HepG2 (cell line): ENCODE measurements at regions not wholly inside any gene's neighbourhood (a gene's known extent, or its start where the extent isn't known, plus 50 kb on each side); places are given as distances from the start of the nearest gene placed in this dataset.

ENCODE experiments used
- ATAC-seq: fragments of 200-7000 bp; cut with Tn5 transposase; 3 replicates; pipeline ENCODE4 v1.9.1; 2020; ENCODE audit warnings: mild to moderate bottlenecking, moderate library complexity
- BruUV-seq: library from RNA; stranded (reverse); fragments of 400-500 nt; replicated peaks from 2 replicates; lab custom pipeline; 2021; lab: Mats Ljungman, UMichigan
- CTCF ChIA-PET: fragments of 300-600 bp; formaldehyde crosslinking; extraction: SDS; loops from one replicate; lab custom pipeline; 2021; ENCODE audit warnings: low total read pairs, inconsistent platforms, low intra/inter-chr PET ratio; lab: Yijun Ruan, JAX
- POLR2A ChIA-PET: fragments of 350-600 bp; sonication (Branson Sonifier 250); formaldehyde crosslinking; loops from one replicate; lab custom pipeline; 2020; ENCODE audit warnings: antibody characterized with exemption, inconsistent platforms; lab: Yijun Ruan, JAX
- DNase-seq: peaks from one replicate; pipeline ENCODE4 v3.0.0-alpha.2; 2015; ENCODE audit warnings: low spot score
- FAIRE-seq: peaks from 3 replicates; lab custom pipeline; 2011; peaks lifted over from hg19 to GRCh38; lab: Jason Lieb, UNC
- H2AFZ ChIP-seq: one replicate; pipeline ENCODE4 v1.6.1; 2011; ENCODE audit warnings: low read length, inconsistent platforms
- H3K27ac ChIP-seq: fragments of 300-600 bp; 3 replicates; pipeline ENCODE4 v1.8.0; 2011; ENCODE audit warnings: mixed run types, mild to moderate bottlenecking, mixed read lengths, low read length, inconsistent platforms; ENCODE audit not compliant: insufficient read depth; ENCODE audit errors: extremely low read length
- H3K27me3 ChIP-seq, 2 experiments: fragments of 200-600 bp in 1 of 2; 2 replicates in 1 of 2; 3 replicates in 1 of 2; pipeline versions ENCODE4 v1.6.0 to v1.8.0; 2011; ENCODE audit warnings: low read length in 2 of 2, mild to moderate bottlenecking in 2 of 2, moderate library complexity in 2 of 2, inconsistent platforms in 1 of 2; ENCODE audit not compliant: insufficient read depth in 2 of 2, control insufficient read depth in 1 of 2
- H3K36me3 ChIP-seq, 2 experiments: fragments of 200-600 bp in 1 of 2; replicated peaks in 1 of 2; 2 replicates in 1 of 2; 3 replicates in 1 of 2; pipeline versions ENCODE4 v1.5.1 to v1.8.0; 2011; ENCODE audit warnings: low read length in 2 of 2, inconsistent platforms in 1 of 2; ENCODE audit not compliant: insufficient read depth in 2 of 2, control insufficient read depth in 1 of 2
- H3K4me1 ChIP-seq: 2 replicates; pipeline ENCODE4 v1.5.1; 2012; ENCODE audit warnings: low read length, inconsistent platforms; ENCODE audit not compliant: insufficient read depth
- H3K4me2 ChIP-seq: 2 replicates; pipeline ENCODE4 v1.6.0; 2011; ENCODE audit warnings: low read depth, low read length, inconsistent platforms
- H3K4me3 ChIP-seq, 3 experiments: fragments of 200-600 bp in 1 of 3; sonication (generic), shearing (Covaris generic) in 1 of 3; replicated peaks in 1 of 3; 2 replicates each; pipeline ENCODE4 v1.5.1; 2011 to 2016; ENCODE audit warnings: low read length in 3 of 3, inconsistent platforms in 2 of 3, low read depth in 2 of 3, mild to moderate bottlenecking in 2 of 3, control low read depth in 1 of 3, mixed read lengths in 1 of 3; ENCODE audit not compliant: insufficient read depth in 1 of 3
- H3K79me2 ChIP-seq: one replicate; pipeline ENCODE4 v1.6.1; 2011; ENCODE audit warnings: low read length, inconsistent platforms; ENCODE audit not compliant: insufficient read depth
- H3K9ac ChIP-seq: 2 replicates; pipeline ENCODE4 v1.6.0; 2011; ENCODE audit warnings: mild to moderate bottlenecking, low read depth, low read length, inconsistent platforms; ENCODE audit not compliant: insufficient read depth
- H3K9me3 ChIP-seq: 2 replicates; pipeline ENCODE4 v1.5.1; 2012; ENCODE audit warnings: mild to moderate bottlenecking, low read length
- H4K20me1 ChIP-seq: 2 replicates; pipeline ENCODE4 v1.6.0; 2011; ENCODE audit warnings: inconsistent platforms, mild to moderate bottlenecking, low read length, moderate library complexity; ENCODE audit not compliant: insufficient read depth
- ELF3 ChIP-seq: IDR thresholded peaks from 2 replicates; pipeline ENCODE4 v1.6.1; 2016; ENCODE audit warnings: missing genetic modification reagents, missing compliant biosample characterization
- JUNB ChIP-seq: sonication (generic); formaldehyde crosslinking; IDR thresholded peaks from 2 replicates; pipeline ENCODE4 v1.8.0; 2022; ENCODE audit warnings: missing genetic modification reagents, mild to moderate bottlenecking, borderline replicate concordance
- NCOR1 ChIP-seq: fragments of 200-600 bp; sonication (generic); IDR thresholded peaks from 2 replicates; pipeline ENCODE4 v1.7.0; 2017; ENCODE audit warnings: antibody characterized with exemption, low read length, borderline replicate concordance
- TBP ChIP-seq: sonication (generic); formaldehyde crosslinking; IDR thresholded peaks from 2 replicates; pipeline ENCODE4 v1.5.0; 2020; ENCODE audit warnings: missing genetic modification reagents
- ZFAT ChIP-seq: sonication (generic); formaldehyde crosslinking; conservative IDR thresholded peaks from 2 replicates; pipeline ENCODE4 v1.8.1; 2023; ENCODE audit warnings: missing genetic modification reagents, inconsistent platforms
- WGBS: methylation state at CpG from one replicate; pipeline ENCODE4 v1.1.6; 2017; ENCODE audit warnings: low lambda C conversion rate; 5-methylcytosine and 5-hydroxymethylcytosine counted together
- in situ Hi-C: cut with HindIII; loops from 2 replicates; pipeline ENCODE4 v1.10.0; 2017; ENCODE audit warnings: low pct_unique_long_range_greater_than_20kb; ENCODE audit not compliant: extremely low pct_ligation_motif_present
- intact Hi-C: fragments of 100-400 bp; cut with micrococcal nuclease; formaldehyde crosslinking; loops from one replicate; pipeline ENCODE4 v1.10.0; 2022; ENCODE audit not compliant: unreplicated experiment
- TF ChIP-seq, protein P1 (sequence below): sonication (generic); formaldehyde crosslinking; IDR thresholded peaks from 2 replicates; pipeline ENCODE4 v1.8.0; 2022; ENCODE audit warnings: missing genetic modification reagents, mild to moderate bottlenecking, inconsistent platforms, borderline replicate concordance
- TF ChIP-seq, protein P2 (sequence below): sonication (generic); formaldehyde crosslinking; IDR thresholded peaks from 2 replicates; pipeline ENCODE4 v1.4.0; 2020; ENCODE audit warnings: missing genetic modification reagents
- TF ChIP-seq, protein P3 (sequence below): sonication (generic); formaldehyde crosslinking; IDR thresholded peaks from 2 replicates; pipeline ENCODE4 v1.9.0; 2021; ENCODE audit warnings: missing genetic modification reagents, borderline replicate concordance
- TF ChIP-seq, protein P4 (sequence below): conservative IDR thresholded peaks from 2 replicates; pipeline ENCODE4 v1.6.1; 2018; ENCODE audit warnings: missing genetic modification reagents

DNA sequence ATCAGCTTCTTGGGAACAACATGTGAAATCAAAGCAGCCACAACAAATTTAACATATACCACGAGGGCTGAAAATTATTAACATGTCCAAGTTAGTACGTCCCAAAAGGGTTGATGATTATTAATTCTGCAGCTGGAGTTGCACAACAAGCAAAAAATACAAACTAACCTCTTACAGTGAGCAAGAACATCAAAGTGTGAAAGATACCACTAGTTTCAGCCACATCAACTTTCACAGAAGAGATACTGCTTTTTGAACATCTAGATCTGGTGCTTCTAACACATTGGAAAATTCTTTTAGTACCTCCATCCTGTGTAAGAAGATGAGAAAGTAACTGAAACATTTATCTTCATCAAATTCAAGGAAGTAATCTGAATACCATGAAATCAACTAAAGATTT, 334.1 kb downstream of the PCDH7 start:
- H4K20me1 ChIP-seq = no peaks in the 10 kb centered on the region
- H3K4me2 ChIP-seq = no peak overlapping the region
- no peaks in the 10 kb centered on the region for H3K9me3 ChIP-seq
- H3K4me1 ChIP-seq = no peaks in the 10 kb centered on the region
- no peaks in the 10 kb centered on the region for H3K36me3 ChIP-seq
- no peak overlapping the region for H3K9ac ChIP-seq
- no TSS peak for BruUV-seq
- no peak overlapping the region for H2AFZ ChIP-seq
- no peak overlapping the region for H3K27ac ChIP-seq
- in situ Hi-C loops (no loop called here), intact Hi-C loops (no loop called here)
- TF ChIP-seq NCOR1 (no peak), JUNB (no peak), TBP (CRISPR knock-in tag) (no peak), ELF3 (no peak), ZFAT (CRISPR knock-in tag) (no peak)
- TF ChIP-seq, protein P1, sequence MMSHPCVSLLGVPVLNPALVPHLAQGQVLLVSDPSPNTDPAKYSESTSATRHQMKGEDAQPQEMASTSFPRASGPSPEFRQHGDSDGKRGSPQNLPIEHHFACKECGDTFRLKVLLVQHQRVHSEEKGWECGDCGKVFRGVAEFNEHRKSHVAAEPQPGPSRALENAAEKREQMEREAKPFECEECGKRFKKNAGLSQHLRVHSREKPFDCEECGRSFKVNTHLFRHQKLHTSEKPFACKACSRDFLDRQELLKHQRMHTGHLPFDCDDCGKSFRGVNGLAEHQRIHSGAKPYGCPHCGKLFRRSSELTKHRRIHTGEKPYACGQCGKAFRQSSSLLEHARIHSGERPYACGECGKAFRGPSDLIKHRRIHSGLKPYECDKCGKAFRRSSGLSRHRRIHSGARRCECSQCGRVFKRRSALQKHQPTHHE (CRISPR knock-in tag) = no peak
- TF ChIP-seq, protein P2, sequence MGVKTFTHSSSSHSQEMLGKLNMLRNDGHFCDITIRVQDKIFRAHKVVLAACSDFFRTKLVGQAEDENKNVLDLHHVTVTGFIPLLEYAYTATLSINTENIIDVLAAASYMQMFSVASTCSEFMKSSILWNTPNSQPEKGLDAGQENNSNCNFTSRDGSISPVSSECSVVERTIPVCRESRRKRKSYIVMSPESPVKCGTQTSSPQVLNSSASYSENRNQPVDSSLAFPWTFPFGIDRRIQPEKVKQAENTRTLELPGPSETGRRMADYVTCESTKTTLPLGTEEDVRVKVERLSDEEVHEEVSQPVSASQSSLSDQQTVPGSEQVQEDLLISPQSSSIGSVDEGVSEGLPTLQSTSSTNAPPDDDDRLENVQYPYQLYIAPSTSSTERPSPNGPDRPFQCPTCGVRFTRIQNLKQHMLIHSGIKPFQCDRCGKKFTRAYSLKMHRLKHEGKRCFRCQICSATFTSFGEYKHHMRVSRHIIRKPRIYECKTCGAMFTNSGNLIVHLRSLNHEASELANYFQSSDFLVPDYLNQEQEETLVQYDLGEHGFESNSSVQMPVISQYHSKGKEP (CRISPR knock-in tag) = no peak
- TF ChIP-seq, protein P3, sequence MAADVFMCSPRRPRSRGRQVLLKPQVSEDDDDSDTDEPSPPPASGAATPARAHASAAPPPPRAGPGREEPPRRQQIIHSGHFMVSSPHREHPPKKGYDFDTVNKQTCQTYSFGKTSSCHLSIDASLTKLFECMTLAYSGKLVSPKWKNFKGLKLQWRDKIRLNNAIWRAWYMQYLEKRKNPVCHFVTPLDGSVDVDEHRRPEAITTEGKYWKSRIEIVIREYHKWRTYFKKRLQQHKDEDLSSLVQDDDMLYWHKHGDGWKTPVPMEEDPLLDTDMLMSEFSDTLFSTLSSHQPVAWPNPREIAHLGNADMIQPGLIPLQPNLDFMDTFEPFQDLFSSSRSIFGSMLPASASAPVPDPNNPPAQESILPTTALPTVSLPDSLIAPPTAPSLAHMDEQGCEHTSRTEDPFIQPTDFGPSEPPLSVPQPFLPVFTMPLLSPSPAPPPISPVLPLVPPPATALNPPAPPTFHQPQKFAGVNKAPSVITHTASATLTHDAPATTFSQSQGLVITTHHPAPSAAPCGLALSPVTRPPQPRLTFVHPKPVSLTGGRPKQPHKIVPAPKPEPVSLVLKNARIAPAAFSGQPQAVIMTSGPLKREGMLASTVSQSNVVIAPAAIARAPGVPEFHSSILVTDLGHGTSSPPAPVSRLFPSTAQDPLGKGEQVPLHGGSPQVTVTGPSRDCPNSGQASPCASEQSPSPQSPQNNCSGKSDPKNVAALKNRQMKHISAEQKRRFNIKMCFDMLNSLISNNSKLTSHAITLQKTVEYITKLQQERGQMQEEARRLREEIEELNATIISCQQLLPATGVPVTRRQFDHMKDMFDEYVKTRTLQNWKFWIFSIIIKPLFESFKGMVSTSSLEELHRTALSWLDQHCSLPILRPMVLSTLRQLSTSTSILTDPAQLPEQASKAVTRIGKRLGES (CRISPR knock-in tag) = no peak
- TF ChIP-seq, protein P4, sequence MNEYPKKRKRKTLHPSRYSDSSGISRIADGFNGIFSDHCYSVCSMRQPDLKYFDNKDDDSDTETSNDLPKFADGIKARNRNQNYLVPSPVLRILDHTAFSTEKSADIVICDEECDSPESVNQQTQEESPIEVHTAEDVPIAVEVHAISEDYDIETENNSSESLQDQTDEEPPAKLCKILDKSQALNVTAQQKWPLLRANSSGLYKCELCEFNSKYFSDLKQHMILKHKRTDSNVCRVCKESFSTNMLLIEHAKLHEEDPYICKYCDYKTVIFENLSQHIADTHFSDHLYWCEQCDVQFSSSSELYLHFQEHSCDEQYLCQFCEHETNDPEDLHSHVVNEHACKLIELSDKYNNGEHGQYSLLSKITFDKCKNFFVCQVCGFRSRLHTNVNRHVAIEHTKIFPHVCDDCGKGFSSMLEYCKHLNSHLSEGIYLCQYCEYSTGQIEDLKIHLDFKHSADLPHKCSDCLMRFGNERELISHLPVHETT (CRISPR knock-in tag) = no peak
- 0% methylated on average over 2 of the region's 2 CpGs for WGBS
- FAIRE-seq (no peak), DNase-seq (no peak), ATAC-seq (no peak)
- H3K79me2 ChIP-seq = no peaks in the 10 kb centered on the region
- no peak overlapping the region for H3K4me3 ChIP-seq
- no peaks in the 10 kb centered on the region for H3K27me3 ChIP-seq
- ChIA-PET CTCF (no interaction called here), POLR2A (no interaction called here)
